ENCODE measurements at regions not wholly inside any gene's neighbourhood (a gene's known extent, or its start where the extent isn't known, plus 50 kb on each side); places are given as distances from the start of the nearest gene placed in this dataset.
"Not testable (repeated sequence)": the region's sequence is repeated elsewhere in the genome, so short reads cannot be mapped to it uniquely, and the experiment has no call there.

DNA sequence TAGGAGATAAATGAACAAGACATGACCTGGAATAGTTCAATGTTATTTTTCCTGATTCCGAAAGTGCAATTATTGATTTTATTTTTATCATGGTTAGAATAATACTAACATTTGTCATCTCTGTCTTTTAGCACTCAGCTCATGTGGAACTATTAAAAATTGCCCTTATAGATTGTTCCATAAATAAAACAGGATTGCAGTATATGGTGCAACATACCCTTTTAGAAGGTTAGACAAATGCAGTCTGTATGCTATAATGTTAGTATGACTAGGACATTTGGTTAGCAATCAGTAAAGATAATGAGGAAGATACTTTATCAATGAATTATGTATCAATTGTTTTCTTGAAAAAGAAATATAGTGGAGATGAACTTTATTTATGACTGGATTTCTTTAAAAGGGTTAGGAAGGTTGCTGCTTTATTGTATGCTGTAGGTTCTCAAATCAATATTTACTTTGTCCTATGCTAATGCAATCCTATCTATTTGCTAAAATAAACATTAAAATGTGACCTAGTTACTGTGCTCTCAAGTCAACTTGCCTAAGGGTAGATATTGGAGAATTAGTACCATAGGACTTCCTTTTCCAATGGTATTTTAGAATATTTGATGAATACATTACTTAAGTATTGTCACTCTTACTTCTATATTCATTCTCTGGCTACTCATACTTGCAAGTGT is 348.9 kb upstream of the ISL1 start:
- DNase-seq = no peak

GRCh38 chr5:51039424-51040329 is 343.6 kb upstream of the ISL1 start:
- no peak for DNase-seq

DNA sequence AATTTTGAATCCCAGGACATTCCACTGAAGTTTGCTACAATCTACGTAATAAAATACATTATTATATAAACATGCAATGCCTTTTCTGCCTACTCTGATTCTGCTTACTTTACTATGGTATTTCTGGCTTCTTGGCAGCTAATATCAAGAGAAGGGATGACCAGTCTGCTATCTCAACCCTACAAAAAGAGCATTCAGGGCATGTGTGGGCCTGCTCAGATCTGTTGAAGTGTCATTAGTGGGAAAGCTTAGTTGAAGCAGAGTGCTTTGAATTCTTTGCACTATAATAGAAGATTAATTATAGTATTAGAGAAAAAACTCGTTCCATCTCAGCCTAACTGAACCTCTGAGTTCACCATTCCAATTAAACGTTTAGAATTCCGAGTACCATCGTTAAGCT is 339.5 kb upstream of the ISL1 start:
- DNase-seq = no peak

DNA sequence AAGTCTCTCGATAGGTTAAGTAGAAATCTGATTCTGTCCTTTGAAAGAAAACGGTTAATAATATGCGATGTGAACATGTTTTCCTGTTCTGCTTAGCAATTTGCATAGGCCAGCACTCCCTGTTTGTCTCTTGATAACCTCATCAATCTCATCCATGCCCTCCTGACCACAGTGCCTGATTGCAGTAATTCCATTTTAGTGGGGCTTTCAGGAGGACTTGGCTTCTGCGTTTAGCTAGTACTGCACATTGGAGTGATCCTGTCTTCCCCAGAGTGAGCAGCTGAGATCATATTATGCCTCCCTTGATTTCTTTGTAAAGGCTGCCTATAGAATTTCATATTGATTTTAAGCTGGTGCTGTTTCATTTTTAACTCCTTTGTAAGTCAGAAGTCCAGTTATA is 335.9 kb upstream of the ISL1 start:
- no peak for DNase-seq

GRCh38 chr5:51053361-51053760 is 329.9 kb upstream of the ISL1 start:
- no peak for DNase-seq

GRCh38 chr5:51060953-51061352 is 322.3 kb upstream of the ISL1 start:
- DNase-seq = no peak

DNA sequence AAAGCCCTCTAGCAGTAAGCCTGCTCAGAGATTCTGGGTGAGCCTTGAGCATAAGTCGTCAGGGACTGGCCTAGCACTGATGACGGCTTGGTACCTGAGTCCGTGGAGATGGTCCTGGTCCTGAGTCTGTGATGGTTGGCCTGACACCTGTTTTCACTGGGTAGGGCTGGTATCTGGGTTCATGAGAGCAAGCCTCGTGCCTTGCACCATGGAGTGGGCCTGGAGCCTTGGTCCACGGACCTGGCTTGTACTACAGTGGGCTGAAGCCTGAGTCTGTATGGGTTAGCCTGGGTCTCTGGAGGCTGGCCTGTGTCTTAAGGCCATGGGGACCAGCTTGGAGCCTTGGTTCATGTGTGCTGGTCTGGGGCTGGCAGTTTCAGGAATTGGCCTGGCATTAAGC is 310.3 kb upstream of the ISL1 start:
- DNase-seq = no peak

DNA sequence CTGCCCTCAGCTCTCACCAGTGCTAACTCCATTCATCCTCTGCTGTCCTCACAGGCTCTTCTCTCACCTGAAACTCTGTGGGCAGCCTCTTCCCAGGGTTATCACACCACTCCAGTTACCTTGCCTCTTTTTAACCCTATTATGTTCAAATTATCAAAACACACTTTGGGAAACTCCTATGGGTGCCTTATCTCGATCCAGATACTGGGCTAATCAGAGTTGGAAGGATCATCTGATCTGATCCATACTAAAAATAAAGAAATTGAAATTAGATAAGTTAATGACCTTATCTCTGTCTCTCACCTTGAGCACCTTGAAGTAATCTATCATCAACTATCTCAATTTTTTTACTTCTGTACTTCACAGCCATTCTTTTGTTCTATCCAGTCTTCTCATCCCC is 300.5 kb upstream of the ISL1 start:
- no peak for DNase-seq

- no peak for DNase-seq
Measured at GRCh38 chr5:51091816-51092215, 291.4 kb upstream of the ISL1 start.

- no peak for DNase-seq
Measured at GRCh38 chr5:51095486-51095885, 287.8 kb upstream of the ISL1 start.

- DNase-seq = no peak
Measured at GRCh38 chr5:51096859-51097258, 286.4 kb upstream of the ISL1 start.

DNA sequence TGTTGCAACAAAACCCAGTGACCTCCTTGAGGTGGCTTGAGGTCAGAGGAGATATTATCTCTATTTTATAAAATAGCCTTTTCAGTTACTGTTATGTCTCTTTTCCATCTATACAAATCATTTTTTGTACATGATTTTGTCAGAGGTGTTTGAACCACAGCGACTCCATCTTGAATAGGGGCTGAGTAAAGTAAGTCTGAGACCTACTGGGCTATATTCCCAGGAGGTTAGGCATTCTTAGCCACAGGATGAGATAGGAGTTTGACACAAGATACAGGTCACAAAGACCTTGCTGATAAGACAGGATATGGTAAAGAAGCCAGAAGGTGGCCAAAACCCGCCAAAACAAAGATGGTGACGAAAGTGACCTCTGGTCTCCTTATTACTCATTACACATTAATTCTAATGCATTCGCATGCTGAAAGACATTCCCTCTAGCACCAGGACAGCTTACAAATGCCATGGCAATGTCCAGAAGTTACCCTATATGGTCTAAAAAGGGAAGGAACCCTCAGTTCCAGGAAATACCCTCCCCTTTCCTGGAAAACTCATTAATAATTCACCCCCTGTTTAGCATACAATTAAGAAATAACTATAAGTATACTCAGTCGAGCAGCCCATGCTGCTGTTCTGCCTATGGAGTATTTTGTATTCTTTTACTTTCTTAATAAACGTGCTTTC is 283.9 kb upstream of the ISL1 start:
- DNase-seq = no peak

- no peak for DNase-seq
Measured at GRCh38 chr5:51104556-51104955, 278.7 kb upstream of the ISL1 start.

- no peak for DNase-seq
Measured at GRCh38 chr5:51109786-51110410, 273.4 kb upstream of the ISL1 start.

DNA sequence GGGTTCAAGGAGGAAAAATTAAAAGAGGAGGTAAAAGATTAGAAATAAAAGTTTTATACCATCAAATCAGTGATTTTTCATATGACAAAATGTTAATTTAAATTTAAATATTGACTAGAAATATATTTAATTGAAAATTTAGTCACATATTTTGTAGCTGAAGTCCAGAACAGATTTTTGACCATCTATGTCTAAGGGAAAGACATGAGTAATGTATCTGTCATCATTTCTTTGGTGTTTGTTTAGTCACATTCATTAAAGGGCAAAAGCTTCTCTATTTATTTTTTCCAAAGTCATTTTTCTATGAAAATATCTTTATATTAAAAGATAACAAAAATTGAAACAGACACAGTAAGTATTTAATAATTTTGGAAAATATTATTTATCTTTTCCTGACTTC is 252.0 kb upstream of the ISL1 start:
- no peak for DNase-seq

DNA sequence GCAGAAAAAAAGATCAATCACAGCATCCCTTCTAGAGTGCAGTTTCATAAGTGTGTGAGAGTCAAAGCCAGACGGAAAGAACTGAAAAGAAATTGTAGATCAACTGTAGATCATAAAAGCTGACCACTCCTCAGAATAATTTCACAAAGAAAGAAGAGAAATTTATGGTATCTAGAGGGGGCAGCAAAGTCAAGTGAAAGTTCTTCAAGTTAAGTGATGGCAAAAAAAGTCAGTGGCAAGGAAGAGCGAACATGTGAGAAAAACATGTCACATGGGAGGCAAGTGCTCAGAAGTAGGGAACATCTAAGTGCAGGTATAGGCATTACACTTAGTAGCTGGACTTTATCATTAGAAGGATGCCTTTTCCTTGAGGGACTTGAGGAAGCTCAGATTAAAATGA is 245.1 kb upstream of the ISL1 start:
- DNase-seq = no peak

- DNase-seq = no peak
Measured at GRCh38 chr5:51148437-51148836, 234.8 kb upstream of the ISL1 start.

- DNase-seq = no peak
Measured at GRCh38 chr5:51156222-51156621, 227.0 kb upstream of the ISL1 start.

DNA sequence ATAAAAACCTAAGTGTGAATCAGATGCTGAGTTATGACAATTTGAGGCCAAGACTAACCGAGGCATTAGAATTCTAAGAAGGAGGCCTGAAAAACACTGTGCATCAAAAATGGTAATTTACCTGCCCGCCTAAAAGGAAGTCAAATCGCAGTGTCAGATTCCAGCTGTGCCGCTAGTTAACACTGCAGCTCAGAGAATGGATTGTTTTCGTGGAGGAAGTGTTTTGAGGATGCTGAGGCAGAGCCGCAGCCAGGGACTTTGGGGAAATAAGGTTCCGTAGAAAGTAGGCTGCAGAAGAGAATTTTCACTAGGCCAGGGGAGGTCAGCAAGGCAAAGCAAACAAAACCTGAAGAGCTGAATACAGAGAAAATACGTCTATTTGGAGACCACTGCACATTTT is 226.4 kb upstream of the ISL1 start:
- DNase-seq = no peak

GRCh38 chr5:51159164-51159563 is 224.1 kb upstream of the ISL1 start:
- no peak for DNase-seq

- DNase-seq = no peak
Measured at GRCh38 chr5:51159606-51160005, 223.6 kb upstream of the ISL1 start.

- DNase-seq = no peak
Measured at GRCh38 chr5:51162245-51162644, 221.0 kb upstream of the ISL1 start.

GRCh38 chr5:51165621-51166020 is 217.6 kb upstream of the ISL1 start:
- DNase-seq = not testable (repeated sequence)
